T1000 (cell line): ENCODE measurements at regions not wholly inside any gene's neighbourhood (a gene's known extent, or its start where the extent isn't known, plus 50 kb on each side); places are given as distances from the start of the nearest gene placed in this dataset.

ENCODE experiments used
- DNase-seq: peaks from one replicate; lab custom pipeline; 2025; ENCODE audit warnings: mixed read lengths; lab: John Stamatoyannopoulos, UW

DNA sequence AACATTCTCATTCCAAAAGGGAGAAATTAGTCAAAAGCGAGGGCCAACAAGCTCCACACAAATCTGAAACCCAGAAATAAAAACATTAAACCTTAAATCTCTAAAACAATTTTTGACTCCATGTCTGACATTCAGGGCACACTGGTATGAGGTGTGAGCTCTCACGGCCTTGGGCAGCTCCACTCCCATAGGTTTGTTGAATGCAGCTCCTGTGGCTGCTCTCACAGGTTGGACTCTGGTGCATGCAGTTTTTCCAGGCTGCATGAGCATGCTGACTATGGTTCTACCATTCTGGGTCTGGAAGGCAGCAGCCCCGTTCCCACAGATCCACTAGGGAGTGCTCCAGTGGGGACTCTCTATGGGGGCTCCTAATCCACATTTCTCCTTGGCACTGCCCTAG lies 887.1 kb upstream of the GHITM start:
- no peak for DNase-seq

DNA sequence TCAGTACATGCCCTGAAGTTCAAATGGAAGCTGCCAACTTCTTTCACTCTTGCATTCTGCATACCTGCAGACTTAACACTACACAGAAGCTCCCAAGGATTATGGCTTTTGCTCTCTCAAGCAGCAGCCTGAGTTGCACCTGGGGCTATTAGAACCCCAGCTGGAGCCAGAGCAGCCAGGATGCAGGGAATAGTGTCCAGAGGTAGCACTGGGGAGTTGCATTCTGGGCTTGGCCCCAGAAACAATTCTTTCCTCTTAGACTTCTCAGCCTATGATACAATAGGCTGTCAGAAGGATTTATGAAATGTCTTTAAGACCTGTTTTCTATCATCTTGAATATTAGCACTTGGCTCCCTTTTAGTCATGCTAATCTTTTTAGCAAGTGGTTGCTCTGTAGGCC lies 886.7 kb upstream of the GHITM start:
- DNase-seq, result no peak

DNA sequence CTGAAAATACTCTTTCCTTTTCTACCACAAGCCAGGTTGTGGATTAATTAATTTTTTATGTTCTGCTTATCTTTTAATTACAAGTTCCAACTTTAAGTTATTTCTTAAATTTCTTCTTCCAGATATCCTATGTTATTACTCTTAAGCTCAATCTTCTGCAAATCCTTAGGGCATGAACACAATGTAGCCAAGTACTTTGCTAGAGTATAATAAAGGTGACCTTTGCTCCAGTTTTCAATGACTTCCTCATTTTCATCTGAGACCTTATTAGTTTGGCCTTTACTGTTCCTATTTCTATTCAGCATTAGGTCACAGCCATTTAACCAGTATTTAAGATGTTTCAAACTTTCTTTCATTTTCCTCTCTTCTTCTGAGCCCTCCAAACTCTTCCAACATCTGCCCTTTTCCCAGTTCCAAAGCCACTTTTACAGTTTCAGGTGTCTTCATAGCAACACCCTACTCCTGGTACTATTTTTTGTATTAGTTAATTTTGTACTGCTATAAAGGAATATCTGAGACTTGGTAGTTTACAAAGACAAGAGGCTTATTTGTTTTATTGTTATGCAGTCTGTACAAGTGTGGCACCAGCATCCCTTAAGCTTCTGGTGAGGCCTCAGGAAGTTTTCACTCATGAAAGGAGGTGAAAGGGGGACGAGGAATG lies 886.2 kb upstream of the GHITM start:
- no peak for DNase-seq

GRCh38 chr10:83254698-83255097 lies 884.6 kb upstream of the GHITM start:
- no peak for DNase-seq

DNA sequence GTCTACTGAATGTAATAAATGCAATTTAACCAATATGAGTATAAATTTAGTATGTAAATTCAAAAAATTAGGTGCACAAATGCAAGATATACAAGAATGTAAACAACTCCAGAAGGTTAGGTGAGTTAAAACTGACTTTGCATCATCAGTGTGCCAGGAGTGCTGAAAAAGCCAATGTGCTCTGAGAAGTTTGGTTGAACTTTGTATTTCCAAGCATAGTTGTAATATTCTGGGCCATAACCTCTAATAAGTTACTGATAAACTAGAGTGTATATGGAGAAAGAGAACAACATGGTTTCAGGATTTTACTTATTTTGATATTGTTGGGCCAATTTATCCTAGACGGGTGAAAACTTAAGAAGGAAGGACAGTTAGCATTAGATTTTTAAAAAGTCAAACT lies 876.9 kb upstream of the GHITM start:
- DNase-seq, result no peak

- DNase-seq, result no peak
Measured at GRCh38 chr10:83272666-83273434, 866.5 kb upstream of the GHITM start.

DNA sequence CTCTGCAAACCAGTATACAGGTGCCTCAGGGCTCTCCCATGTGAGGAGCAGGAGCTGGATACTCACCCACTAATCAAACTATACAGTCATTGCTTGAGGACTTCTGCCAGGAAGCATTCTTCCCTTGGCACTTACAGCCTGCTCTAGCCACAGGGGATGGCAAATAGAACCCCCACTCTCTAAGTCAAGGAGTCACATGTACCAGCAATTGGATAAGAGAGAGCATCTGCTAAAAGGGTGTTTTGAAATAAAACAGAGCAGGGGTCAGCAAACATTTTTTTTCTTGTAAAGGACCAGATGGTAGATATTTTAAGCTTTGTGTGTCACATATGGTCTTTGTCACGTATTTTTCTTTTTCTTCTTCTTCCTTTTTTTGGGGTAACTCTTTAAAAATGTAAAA lies 865.2 kb upstream of the GHITM start:
- no peak for DNase-seq

DNA sequence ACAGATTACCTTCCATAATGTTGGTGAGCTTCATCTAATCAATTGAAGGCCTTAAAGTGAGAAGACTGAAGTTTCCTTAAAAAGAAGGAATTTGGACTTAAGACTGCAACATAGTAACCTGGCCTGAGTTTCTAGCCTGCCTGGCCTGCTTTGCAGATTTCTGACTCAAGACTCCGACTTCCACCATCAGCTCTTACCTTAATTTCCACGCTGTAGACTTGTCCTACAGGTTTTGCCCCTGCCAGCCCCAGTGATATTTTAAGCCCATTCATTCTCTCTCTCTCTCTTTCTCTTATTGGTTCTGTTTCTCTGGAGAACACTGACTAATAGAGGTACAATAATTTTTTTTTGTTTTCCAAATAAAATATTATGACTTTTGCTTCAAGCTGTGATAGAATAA lies 862.3 kb upstream of the GHITM start:
- DNase-seq, result no peak

DNA sequence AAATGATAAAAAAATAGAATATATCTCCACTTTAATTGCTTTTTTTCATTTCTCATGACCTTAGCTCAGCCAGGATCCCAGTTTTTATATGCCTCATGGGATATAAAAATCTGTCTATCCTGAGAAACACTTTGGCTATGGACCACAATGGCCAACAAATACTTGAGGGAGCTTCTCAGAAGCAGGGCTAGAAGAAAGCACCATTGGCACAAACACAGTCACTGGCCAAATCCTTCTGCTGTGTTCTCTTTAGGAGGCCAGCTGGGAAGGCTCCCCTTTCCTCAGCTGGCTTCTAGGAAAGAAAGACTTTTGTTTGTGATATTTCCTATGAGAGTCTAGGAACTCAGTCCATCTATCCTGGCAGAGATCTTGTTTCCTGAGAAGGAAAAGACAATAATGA lies 856.2 kb upstream of the GHITM start:
- no peak for DNase-seq

GRCh38 chr10:83287374-83287773 lies 851.9 kb upstream of the GHITM start:
- DNase-seq, result no peak

- no peak for DNase-seq
Measured at GRCh38 chr10:83289373-83289772, 849.9 kb upstream of the GHITM start.

DNA sequence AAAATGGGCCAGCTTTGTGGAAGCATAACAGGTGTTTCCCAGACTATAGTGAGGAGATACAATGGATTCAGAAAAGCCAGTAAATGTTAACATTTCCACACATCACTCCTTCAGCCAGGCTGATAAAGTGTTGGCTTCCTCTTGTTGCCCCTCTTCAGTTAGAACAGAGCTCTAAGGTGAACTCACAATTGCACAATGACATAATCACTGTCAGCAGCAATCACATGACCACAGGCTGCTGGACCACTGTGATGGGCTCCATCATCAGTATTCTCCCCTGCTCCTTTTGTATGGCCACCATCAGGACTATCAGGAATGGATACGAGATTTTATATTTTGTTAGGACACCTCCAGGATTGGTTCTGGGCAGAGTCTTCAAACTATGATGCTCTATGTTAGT lies 849.4 kb upstream of the GHITM start:
- no peak for DNase-seq

DNA sequence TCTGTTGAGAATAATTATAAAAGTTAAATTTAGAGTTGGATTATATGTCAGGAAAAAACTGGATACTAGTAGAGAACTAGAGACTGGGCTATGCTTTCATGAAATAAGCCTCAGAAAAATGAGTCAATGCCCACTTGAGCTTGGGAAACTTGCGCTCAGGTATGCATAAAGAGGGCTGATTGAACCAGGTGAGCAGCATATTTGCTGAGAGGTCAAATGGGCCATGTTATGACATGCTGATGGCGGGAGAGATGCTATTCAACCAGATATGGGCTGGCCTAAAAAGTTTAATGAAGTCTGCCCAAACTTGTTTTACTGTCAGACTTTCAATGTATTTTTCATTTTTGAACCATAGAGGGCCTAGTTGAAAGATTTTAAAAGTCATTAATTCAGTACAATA lies 837.6 kb upstream of the GHITM start:
- no peak for DNase-seq

- DNase-seq, result no peak
Measured at GRCh38 chr10:83302623-83303022, 836.7 kb upstream of the GHITM start.

DNA sequence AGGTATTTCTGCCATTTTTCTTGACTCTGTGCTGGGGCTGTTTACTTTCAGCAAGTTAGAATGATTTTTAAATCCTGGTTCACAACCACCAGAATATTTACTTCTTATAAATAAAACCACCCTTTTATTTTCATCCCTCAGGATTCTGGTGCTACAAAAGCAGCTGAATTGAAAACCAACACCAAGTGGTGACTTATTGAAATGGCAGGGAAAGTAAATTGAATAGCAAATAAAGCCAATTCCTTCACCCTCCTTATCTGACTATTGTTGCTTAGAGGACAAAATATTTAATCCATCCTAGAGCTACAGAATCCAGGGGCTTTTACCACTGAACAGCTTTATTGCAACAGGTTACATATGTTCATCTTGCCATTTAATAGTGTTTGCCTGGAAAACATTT lies 828.6 kb upstream of the GHITM start:
- DNase-seq, result no peak

DNA sequence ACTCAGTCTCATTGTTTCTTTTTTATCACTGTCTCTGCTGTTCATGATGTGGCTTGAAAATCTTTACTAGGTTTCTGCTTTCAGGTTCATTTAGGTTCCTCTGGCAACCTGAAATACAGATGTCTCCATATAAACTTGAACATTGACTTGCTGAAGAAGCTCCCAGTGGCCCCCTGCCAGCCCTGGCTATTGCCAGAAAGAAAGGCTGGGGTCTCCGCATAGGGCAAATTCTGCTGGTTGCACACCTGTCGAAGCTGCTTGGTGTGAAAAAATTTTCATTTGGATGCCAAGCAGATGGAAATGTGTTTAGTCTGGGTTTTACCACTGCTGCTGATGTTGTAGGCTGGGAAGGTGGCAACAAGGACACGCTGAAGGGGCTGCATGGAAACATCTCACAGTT lies 826.7 kb upstream of the GHITM start:
- no peak for DNase-seq

- DNase-seq, result no peak
Measured at GRCh38 chr10:83332690-83333089, 806.6 kb upstream of the GHITM start.

DNA sequence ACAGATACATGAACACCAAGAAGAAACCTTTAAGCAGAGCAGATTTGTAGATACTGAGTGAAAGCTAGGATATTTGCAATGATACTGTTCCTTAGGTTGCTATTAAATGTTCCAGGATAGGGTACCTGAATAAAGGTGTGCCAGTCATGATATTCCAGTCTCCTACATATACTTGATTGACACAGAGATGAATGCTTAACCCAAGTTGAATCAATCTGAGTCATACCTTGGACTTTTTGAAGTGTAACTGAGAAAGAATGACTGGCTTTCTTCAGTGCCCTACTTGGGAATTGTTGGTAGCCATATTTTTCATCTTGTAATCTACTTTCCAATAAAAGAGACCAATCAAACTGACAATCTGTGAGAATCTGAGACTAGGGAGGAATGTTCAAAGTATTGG lies 805.7 kb upstream of the GHITM start:
- DNase-seq, result no peak

GRCh38 chr10:83343676-83344075 lies 795.6 kb upstream of the GHITM start:
- DNase-seq, result no peak

- DNase-seq, result no peak
Measured at GRCh38 chr10:83346266-83346910, 792.9 kb upstream of the GHITM start.

DNA sequence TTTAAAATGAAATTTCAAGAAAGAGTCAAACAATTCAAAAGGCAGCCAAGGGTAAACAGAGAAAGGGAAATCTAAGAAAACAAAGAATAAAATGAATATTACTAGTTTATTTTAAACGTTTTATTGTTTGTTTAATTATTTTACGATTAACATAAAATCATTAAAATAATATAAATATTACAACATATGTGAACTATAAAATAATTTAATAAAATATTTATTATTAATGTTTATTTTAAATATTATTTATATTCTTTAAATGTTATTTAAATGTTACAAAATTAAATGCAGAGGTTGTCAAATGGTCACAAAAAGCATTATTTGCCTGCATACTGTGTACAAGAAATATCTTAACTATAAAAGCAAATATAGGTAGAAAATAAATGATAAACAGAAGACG lies 786.7 kb upstream of the GHITM start:
- DNase-seq, result no peak

- no peak for DNase-seq
Measured at GRCh38 chr10:83354456-83354855, 784.9 kb upstream of the GHITM start.

GRCh38 chr10:83357004-83357403 lies 782.3 kb upstream of the GHITM start:
- DNase-seq, result no peak
